Liver (tissue), 8 donors: ENCODE measurements at regions not wholly inside any gene's neighbourhood (a gene's known extent, or its start where the extent isn't known, plus 50 kb on each side); places are given as distances from the start of the nearest gene placed in this dataset.

Experiments
- DNase-seq: peaks from one replicate; pipeline ENCODE4 v3.0.0-alpha.2; 2017; ENCODE audit warnings: low spot score
- H3K27ac ChIP-seq, 2 donors: one replicate each; pipeline ENCODE4 v1.7.0; 2013; ENCODE audit warnings: inconsistent platforms in 2 of 2, low read length in 2 of 2, control low read depth in 1 of 2, low read depth in 1 of 2, mild to moderate bottlenecking in 1 of 2
- H3K27me3 ChIP-seq, 4 donors: one replicate each; pipeline versions ENCODE4 v1.6.1 to v1.7.0; 2013; ENCODE audit warnings: low read length in 3 of 4, inconsistent platforms in 1 of 4, mild to moderate bottlenecking in 1 of 4, moderate library complexity in 1 of 4; ENCODE audit not compliant: control insufficient read depth in 4 of 4, insufficient read depth in 4 of 4
- H3K36me3 ChIP-seq, 4 donors: one replicate each; pipeline versions ENCODE4 v1.6.1 to v1.7.0; 2013; ENCODE audit warnings: low read length in 3 of 4, mild to moderate bottlenecking in 3 of 4, low read depth in 1 of 4, moderate library complexity in 1 of 4; ENCODE audit not compliant: control insufficient read depth in 4 of 4, insufficient read depth in 3 of 4
- H3K4me1 ChIP-seq, 4 donors: one replicate each; pipeline versions ENCODE4 v1.6.1 to v1.7.0; 2013; ENCODE audit warnings: low read length in 3 of 4, mild to moderate bottlenecking in 3 of 4, moderate library complexity in 1 of 4; ENCODE audit not compliant: control insufficient read depth in 4 of 4, insufficient read depth in 4 of 4
- H3K4me3 ChIP-seq, 3 donors: one replicate each; pipeline versions ENCODE4 v1.6.1 to v1.7.0; 2013; ENCODE audit warnings: low read length in 3 of 3, control low read depth in 1 of 3, low read depth in 1 of 3, mild to moderate bottlenecking in 1 of 3
- H3K9ac ChIP-seq, 2 donors: one replicate each; pipeline ENCODE4 v1.7.0; 2013; ENCODE audit warnings: low read length in 2 of 2, mild to moderate bottlenecking in 2 of 2, moderate library complexity in 2 of 2, control low read depth in 1 of 2, low read depth in 1 of 2
- H3K9me3 ChIP-seq, 4 donors: one replicate each; pipeline versions ENCODE4 v1.6.1 to v1.7.0; 2013; ENCODE audit warnings: low read length in 3 of 4; ENCODE audit not compliant: control insufficient read depth in 4 of 4
- CTCF ChIP-seq: fragments of 150-350 bp; IDR thresholded peaks from 2 replicates; pipeline ENCODE4 v1.5.1; 2017; ENCODE audit warnings: improper control_type of control experiment, low read depth, low read length; ENCODE audit not compliant: missing input control
- EGR1 ChIP-seq, 2 donors: IDR thresholded peaks; 2 replicates each; pipeline ENCODE4 v1.6.1; 2016 to 2018; ENCODE audit warnings: antibody characterized with exemption in 2 of 2, low read depth in 2 of 2
- FOXA1 ChIP-seq: IDR thresholded peaks from 2 replicates; pipeline ENCODE4 v1.6.1; 2016; ENCODE audit warnings: antibody characterized with exemption
- GABPA ChIP-seq, 2 donors: IDR thresholded peaks in 1 of 2; conservative IDR thresholded peaks in 1 of 2; 2 replicates each; pipeline ENCODE4 v1.6.1; 2016; ENCODE audit warnings: antibody characterized with exemption in 2 of 2, mild to moderate bottlenecking in 1 of 2, moderate library complexity in 1 of 2
- HNF4A ChIP-seq, 2 donors: conservative IDR thresholded peaks; 2 replicates each; pipeline ENCODE4 v1.6.1; 2016; ENCODE audit warnings: antibody characterized with exemption in 2 of 2, mild to moderate bottlenecking in 2 of 2
- HNF4G ChIP-seq: IDR thresholded peaks from 2 replicates; pipeline ENCODE4 v1.6.1; 2016; ENCODE audit warnings: antibody characterized with exemption
- JUND ChIP-seq, 2 donors: IDR thresholded peaks; 2 replicates each; pipeline ENCODE4 v1.6.1; 2016; ENCODE audit warnings: antibody characterized with exemption in 2 of 2
- MAX ChIP-seq: IDR thresholded peaks from 2 replicates; pipeline ENCODE4 v1.6.1; 2016; ENCODE audit warnings: antibody characterized with exemption
- NR2F2 ChIP-seq: IDR thresholded peaks from 2 replicates; pipeline ENCODE4 v1.6.1; 2016; ENCODE audit warnings: antibody characterized with exemption
- RAD21 ChIP-seq, 2 donors: IDR thresholded peaks; 2 replicates each; pipeline ENCODE4 v1.6.1; 2016; ENCODE audit warnings: antibody characterized with exemption in 2 of 2, mild to moderate bottlenecking in 2 of 2
- REST ChIP-seq: IDR thresholded peaks from 2 replicates; pipeline ENCODE4 v1.6.1; 2016; ENCODE audit warnings: antibody characterized with exemption, mild to moderate bottlenecking
- SP1 ChIP-seq: IDR thresholded peaks from 2 replicates; pipeline ENCODE4 v1.6.1; 2018; ENCODE audit warnings: antibody characterized with exemption, mild to moderate bottlenecking
- YY1 ChIP-seq: IDR thresholded peaks from 2 replicates; pipeline ENCODE4 v1.6.1; 2016; ENCODE audit warnings: antibody characterized with exemption, mild to moderate bottlenecking
- ZBTB33 ChIP-seq: IDR thresholded peaks from 2 replicates; pipeline ENCODE4 v1.6.1; 2016; ENCODE audit warnings: antibody characterized with exemption
- WGBS: extraction: QIAGEN DNeasy Blood & Tissue Kit; methylation state at CpG from one replicate; pipeline ENCODE4 v1.1.7; 2013; 5-methylcytosine and 5-hydroxymethylcytosine counted together
- donor health status: healthy.
- donor health status: healthy.
- donor health status: healthy.
- donor health status: healthy.
- donor health status: healthy.

GRCh38 chr4:142960867-142961644, 115.0 kb upstream of the INPP4B start (continued):
- no peak for TF ChIP-seq REST
- TF ChIP-seq YY1: no peak

- WGBS: 20% methylated on average over 1 of the region's 1 CpG
- Histone ChIP-seq H3K9ac (no peak overlapping the region), H3K36me3 (no peaks in the 10 kb centered on the region), H3K9me3 (no peaks in the 10 kb centered on the region), H3K27me3 (no peaks in the 10 kb centered on the region), H3K4me3 (no peak overlapping the region), H3K27ac (no peak overlapping the region), H3K4me1 (no peaks in the 10 kb centered on the region)
- DNase-seq: no peak
- TF ChIP-seq SP1: no peak
Measured at GRCh38 chr4:142961866-142962265, 115.8 kb upstream of the INPP4B start.

- H3K9me3 ChIP-seq: no peaks in the 10 kb centered on the region
- TF ChIP-seq FOXA1: no peak
- TF ChIP-seq JUND (IDR thresholded peaks at IDR 0.05): no peak
- DNase-seq: no peak
Measured at GRCh38 chr4:142974328-142974727, 128.2 kb upstream of the INPP4B start.

GRCh38 chr4:142975618-142976017, 129.5 kb upstream of the INPP4B start:
- H3K9me3 ChIP-seq: no peaks in the 10 kb centered on the region
- TF ChIP-seq SP1 (no peak), RAD21 (IDR thresholded peaks at IDR 0.05) (no peak), EGR1 (IDR thresholded peaks at IDR 0.05; ENCODE audit: low read depth in 2 of 2) (no peak), NR2F2 (no peak), REST (no peak), FOXA1 (no peak), GABPA (IDR thresholded peaks at IDR 0.05 in 1 of 2, conservative IDR thresholded peaks at IDR 0.05 in 1 of 2) (no peak), YY1 (no peak), HNF4A (conservative IDR thresholded peaks at IDR 0.05) (no peak), ZBTB33 (no peak), CTCF (no peak), MAX (no peak), HNF4G (no peak)
- peaks cover 0 to 3% (median 0%) of the 10 kb centered on the region in 4 donors for H3K27me3 ChIP-seq

More at GRCh38 chr4:142974328-142974727, 128.2 kb upstream of the INPP4B start:
- H3K36me3 ChIP-seq: no peaks in the 10 kb centered on the region
- no peaks in the 10 kb centered on the region for H3K4me1 ChIP-seq
- H3K27me3 ChIP-seq: peaks cover 0 to 3% (median 0%) of the 10 kb centered on the region in 4 donors
- H3K27ac ChIP-seq: no peak overlapping the region
- H3K9ac ChIP-seq: no peak overlapping the region
- no peak overlapping the region for H3K4me3 ChIP-seq

More at GRCh38 chr4:142975618-142976017, 129.5 kb upstream of the INPP4B start:
- Histone ChIP-seq H3K9ac (no peak overlapping the region), H3K4me3 (no peak overlapping the region), H3K36me3 (no peaks in the 10 kb centered on the region), H3K27ac (no peak overlapping the region), H3K4me1 (no peaks in the 10 kb centered on the region)
- DNase-seq: no peak
- 74% methylated on average over 1 of the region's 1 CpG for WGBS
